ENCODE measurements at regions not wholly inside any gene's neighbourhood (a gene's known extent, or its start where the extent isn't known, plus 50 kb on each side); places are given as distances from the start of the nearest gene placed in this dataset.

DNA sequence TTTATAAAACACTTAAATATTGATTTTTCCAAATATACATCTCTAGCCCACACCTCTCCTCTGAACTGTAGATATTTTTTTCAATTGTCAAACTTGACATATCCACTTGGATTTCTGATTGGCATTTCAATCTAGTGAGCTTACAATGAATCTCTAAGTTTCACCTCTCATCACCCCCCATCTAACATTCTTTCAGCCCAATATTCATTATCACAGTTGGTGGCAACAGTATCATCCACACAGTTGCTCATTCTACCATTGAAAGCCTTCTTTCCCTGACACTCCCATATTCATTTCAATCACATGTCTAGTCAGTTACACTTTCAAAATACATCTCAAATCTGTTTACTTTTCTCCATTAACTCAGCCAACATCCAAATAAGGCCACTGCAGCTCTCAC, 385.2 kb downstream of the PCDH20 start:
- peaks cover 0 to 5% of the 10 kb centered on the region in 2 experiments for H3K9me3 ChIP-seq (ENCODE audit: control insufficient read depth in 1 of 2, insufficient read depth in 1 of 2, low read length in 2 of 2)
- H3K4me3 Mint-ChIP-seq, result no peak overlapping the region
- H3K9me3 Mint-ChIP-seq, result peaks cover 6% of the 10 kb centered on the region
- intact Hi-C loops (cut with DNase I, micrococcal nuclease), result no loop called here
- no peaks in the 10 kb centered on the region for H3K4me1 Mint-ChIP-seq (ENCODE audit: low read depth)
- ChIA-PET CTCF (no interaction called here), POLR2A (no interaction called here)
- no peak overlapping the region for H3K27ac Mint-ChIP-seq
- H3K36me3 Mint-ChIP-seq (ENCODE audit: low read depth), result no peaks in the 10 kb centered on the region
- no peaks in the 10 kb centered on the region for H3K36me3 ChIP-seq (ENCODE audit: insufficient read depth, low read length)
- H3K27me3 Mint-ChIP-seq, result no peaks in the 10 kb centered on the region
- H3K27ac ChIP-seq (ENCODE audit: low read depth in 1 of 2, low read length in 2 of 2), result no peak overlapping the region
- no peaks in the 10 kb centered on the region for H3K27me3 ChIP-seq (ENCODE audit: control insufficient read depth in 1 of 2, insufficient read depth in 2 of 2, low read length in 2 of 2)
- TF ChIP-seq, protein P1, sequence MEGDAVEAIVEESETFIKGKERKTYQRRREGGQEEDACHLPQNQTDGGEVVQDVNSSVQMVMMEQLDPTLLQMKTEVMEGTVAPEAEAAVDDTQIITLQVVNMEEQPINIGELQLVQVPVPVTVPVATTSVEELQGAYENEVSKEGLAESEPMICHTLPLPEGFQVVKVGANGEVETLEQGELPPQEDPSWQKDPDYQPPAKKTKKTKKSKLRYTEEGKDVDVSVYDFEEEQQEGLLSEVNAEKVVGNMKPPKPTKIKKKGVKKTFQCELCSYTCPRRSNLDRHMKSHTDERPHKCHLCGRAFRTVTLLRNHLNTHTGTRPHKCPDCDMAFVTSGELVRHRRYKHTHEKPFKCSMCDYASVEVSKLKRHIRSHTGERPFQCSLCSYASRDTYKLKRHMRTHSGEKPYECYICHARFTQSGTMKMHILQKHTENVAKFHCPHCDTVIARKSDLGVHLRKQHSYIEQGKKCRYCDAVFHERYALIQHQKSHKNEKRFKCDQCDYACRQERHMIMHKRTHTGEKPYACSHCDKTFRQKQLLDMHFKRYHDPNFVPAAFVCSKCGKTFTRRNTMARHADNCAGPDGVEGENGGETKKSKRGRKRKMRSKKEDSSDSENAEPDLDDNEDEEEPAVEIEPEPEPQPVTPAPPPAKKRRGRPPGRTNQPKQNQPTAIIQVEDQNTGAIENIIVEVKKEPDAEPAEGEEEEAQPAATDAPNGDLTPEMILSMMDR (IDR thresholded peaks at IDR 0.05), result no peak
- H3K4me3 ChIP-seq (ENCODE audit: low read length), result no peak overlapping the region
- ATAC-seq (ENCODE audit: poor library complexity) (no peak), DNase-seq (no peak)
- H3K4me1 ChIP-seq (ENCODE audit: insufficient read depth, low read length), result no peaks in the 10 kb centered on the region

DNA sequence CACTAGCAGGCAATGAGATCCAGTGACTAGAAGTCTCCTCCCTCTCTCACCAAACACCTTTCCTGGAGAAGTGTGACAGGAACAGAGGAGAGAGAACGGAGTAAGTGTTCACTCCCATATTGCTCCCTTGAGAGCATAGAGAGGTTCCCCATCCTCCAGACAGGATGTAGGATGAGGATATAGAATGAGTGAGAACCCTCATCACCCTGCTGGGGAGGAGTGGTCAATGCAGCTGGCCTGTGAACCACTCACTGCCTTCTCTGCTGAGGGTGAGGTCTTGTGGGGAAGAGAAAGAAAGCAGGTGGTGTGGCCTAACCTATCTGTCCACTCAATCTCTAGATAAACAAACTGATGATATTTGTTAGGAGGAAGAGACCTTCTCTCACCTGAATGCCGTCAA, 386.6 kb downstream of the PCDH20 start:
- Mint-ChIP-seq H3K36me3 (ENCODE audit: low read depth) (no peaks in the 10 kb centered on the region), H3K9me3 (peaks cover 10% of the 10 kb centered on the region), H3K27ac (no peak overlapping the region), H3K4me1 (ENCODE audit: low read depth) (no peaks in the 10 kb centered on the region), H3K4me3 (no peak overlapping the region), H3K27me3 (no peaks in the 10 kb centered on the region)
- DNase-seq, result no peak
- POLR2A ChIA-PET, result no interaction called here
- Histone ChIP-seq H3K4me1 (ENCODE audit: insufficient read depth, low read length) (no peaks in the 10 kb centered on the region), H3K27me3 (ENCODE audit: control insufficient read depth in 1 of 2, insufficient read depth in 2 of 2, low read length in 2 of 2) (no peaks in the 10 kb centered on the region), H3K27ac (ENCODE audit: low read depth in 1 of 2, low read length in 2 of 2) (no peak overlapping the region), H3K4me3 (ENCODE audit: low read length) (no peak overlapping the region), H3K36me3 (ENCODE audit: insufficient read depth, low read length) (no peaks in the 10 kb centered on the region), H3K9me3 (ENCODE audit: control insufficient read depth in 1 of 2, insufficient read depth in 1 of 2, low read length in 2 of 2) (peaks cover 0 to 5% of the 10 kb centered on the region in 2 experiments)
- TF ChIP-seq, protein P1 (IDR thresholded peaks at IDR 0.05), result no peak
- no peak for ATAC-seq (ENCODE audit: poor library complexity)
- CTCF ChIA-PET, result no interaction called here
- intact Hi-C loops (cut with DNase I, micrococcal nuclease), result no loop called here

DNA sequence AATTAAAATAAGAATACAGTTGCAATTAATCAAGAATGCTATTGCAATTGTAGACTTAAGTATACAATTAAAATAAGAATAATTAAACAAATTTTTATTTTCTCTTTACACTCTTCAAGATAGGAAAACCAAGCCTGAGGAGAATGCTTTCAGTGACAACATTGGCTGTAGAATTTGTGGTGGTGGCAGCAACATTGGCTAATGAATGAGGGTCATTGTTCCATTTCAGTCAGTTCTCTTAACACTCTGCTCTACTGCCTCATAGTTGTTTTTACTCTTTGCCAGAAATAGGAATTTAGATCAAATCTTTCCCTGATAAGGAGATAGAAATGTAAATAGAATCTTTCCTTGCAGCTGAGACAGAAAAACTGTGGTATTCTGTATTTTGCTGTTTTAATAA, 391.6 kb downstream of the PCDH20 start:
- Histone ChIP-seq H3K27me3 (ENCODE audit: control insufficient read depth in 1 of 2, insufficient read depth in 2 of 2, low read length in 2 of 2) (no peaks in the 10 kb centered on the region), H3K27ac (ENCODE audit: low read depth in 1 of 2, low read length in 2 of 2) (no peak overlapping the region), H3K36me3 (ENCODE audit: insufficient read depth, low read length) (no peaks in the 10 kb centered on the region), H3K4me1 (ENCODE audit: insufficient read depth, low read length) (no peaks in the 10 kb centered on the region), H3K9me3 (ENCODE audit: control insufficient read depth in 1 of 2, insufficient read depth in 1 of 2, low read length in 2 of 2) (peaks cover 0 to 5% of the 10 kb centered on the region in 2 experiments), H3K4me3 (ENCODE audit: low read length) (no peak overlapping the region)
- ChIA-PET CTCF (no interaction called here), POLR2A (no interaction called here)
- no peak overlapping the region for H3K4me3 Mint-ChIP-seq
- no peaks in the 10 kb centered on the region for H3K27me3 Mint-ChIP-seq
- intact Hi-C loops (cut with DNase I, micrococcal nuclease), result no loop called here
- DNase-seq (no peak), ATAC-seq (ENCODE audit: poor library complexity) (no peak)
- peaks cover 7% of the 10 kb centered on the region for H3K9me3 Mint-ChIP-seq
- no peaks in the 10 kb centered on the region for H3K36me3 Mint-ChIP-seq (ENCODE audit: low read depth)
- no peak overlapping the region for H3K27ac Mint-ChIP-seq
- TF ChIP-seq, protein P1 (IDR thresholded peaks at IDR 0.05), result no peak
- no peaks in the 10 kb centered on the region for H3K4me1 Mint-ChIP-seq (ENCODE audit: low read depth)
